ENCODE measurements at regions not wholly inside any gene's neighbourhood (a gene's known extent, or its start where the extent isn't known, plus 50 kb on each side); places are given as distances from the start of the nearest gene placed in this dataset.

DNA sequence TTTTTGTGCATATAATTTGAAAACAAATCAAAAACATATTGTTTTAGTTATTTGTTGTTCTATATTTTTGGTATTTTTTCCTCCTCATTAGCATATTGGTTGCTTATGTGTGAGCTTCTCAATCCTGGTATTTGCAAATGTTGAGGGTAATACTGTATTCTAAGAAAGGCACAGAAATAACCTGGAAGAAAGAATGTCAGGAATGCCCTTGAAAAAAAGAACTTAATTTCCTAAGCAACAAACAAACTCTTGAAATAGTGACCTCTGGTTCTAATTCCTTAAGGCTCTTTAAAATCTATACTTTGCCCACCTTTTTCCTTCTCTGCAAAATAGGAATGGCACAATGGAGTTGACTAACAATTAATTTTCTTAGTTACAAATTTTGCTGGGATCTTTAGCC, 117.5 kb downstream of the HMHB1 start:
- intact Hi-C loops (cut with micrococcal nuclease; ENCODE audit: unreplicated experiment) (no loop called here), in situ Hi-C loops (cut with MboI) (no loop called here)
- DNase-seq (ENCODE audit: low read depth, low spot score) (no peak), ATAC-seq (no peak), FAIRE-seq (no peak)
- H3K9me3 ChIP-seq (replicated peaks; ENCODE audit: control insufficient read depth, insufficient read depth, low read length), result no peaks in the 10 kb centered on the region
- no peak overlapping the region for H2AFZ ChIP-seq (ENCODE audit: control insufficient read depth, low read depth, low read length)
- no peaks in the 10 kb centered on the region for H3K27me3 ChIP-seq (replicated peaks in 1 of 2; ENCODE audit: control insufficient read depth in 2 of 2, insufficient read depth in 2 of 2, low read length in 1 of 2)
- SMC1A ChIA-PET (ENCODE audit: uncharacterized antibody, unreplicated experiment), result interaction anchor here (0.9 kb wide), 1 partner anchor 102 kb away, joined by 3 read pairs; no protein-coding TSS in a partner anchor
- no peak overlapping the region for H3K9ac ChIP-seq (ENCODE audit: control insufficient read depth, insufficient read depth, low read length)
- RAD21 ChIA-PET (ENCODE audit: unreplicated experiment), result no interaction called here
- H3K4me3 ChIP-seq, result no peak overlapping the region
- POLR2A ChIA-PET, result no interaction called here
- BruUV-seq (replicated peaks), result no TSS peak
- no peak overlapping the region for H3K4me2 ChIP-seq (ENCODE audit: control insufficient read depth, insufficient read depth)
- H3K4me1 ChIP-seq (ENCODE audit: control insufficient read depth, insufficient read depth, low read length), result no peaks in the 10 kb centered on the region
- H3K27ac ChIP-seq (ENCODE audit: control insufficient read depth, insufficient read depth), result no peak overlapping the region
- no peaks in the 10 kb centered on the region for H3K36me3 ChIP-seq (ENCODE audit: control insufficient read depth in 2 of 2, insufficient read depth in 2 of 2, low read length in 1 of 2)
- CTCF ChIA-PET, result interaction anchor here (0.9 kb wide), 1 partner anchor 40 kb away, joined by 3 read pairs; no protein-coding TSS in a partner anchor
- H3K79me2 ChIP-seq (ENCODE audit: control insufficient read depth, insufficient read depth, low read length), result no peaks in the 10 kb centered on the region
- no peaks in the 10 kb centered on the region for H4K20me1 ChIP-seq (ENCODE audit: control insufficient read depth, insufficient read depth)
- TF ChIP-seq STAT1 (conservative IDR thresholded peaks at IDR 0.05), result no peak
- no peak for TF ChIP-seq CHD4 (IDR thresholded peaks at IDR 0.05)
- no peak for TF ChIP-seq SUZ12 (IDR thresholded peaks at IDR 0.05; ENCODE audit: unreplicated experiment)
- TF ChIP-seq SIX5 (IDR thresholded peaks at IDR 0.05; ENCODE audit: low read depth, low read length, severe bottlenecking), result no peak
- no peak for TF ChIP-seq ZNF622 (IDR thresholded peaks at IDR 0.05)
- TF ChIP-seq GABPA (IDR thresholded peaks at IDR 0.05; ENCODE audit: low read depth), result no peak
- no peak for TF ChIP-seq EP300 (IDR thresholded peaks at IDR 0.05; ENCODE audit: borderline replicate concordance in 1 of 2, control insufficient read depth in 1 of 2, low read depth in 2 of 2, low read length in 2 of 2)
- TF ChIP-seq KAT2A (conservative IDR thresholded peaks at IDR 0.05; ENCODE audit: control insufficient read depth, low read depth, low read length), result no peak
- TF ChIP-seq SUPT20H (IDR thresholded peaks at IDR 0.05; ENCODE audit: borderline replicate concordance, control insufficient read depth, low read depth, low read length), result no peak
- TF ChIP-seq BMI1 (IDR thresholded peaks at IDR 0.05; ENCODE audit: borderline replicate concordance), result no peak
- TF ChIP-seq, protein P1, sequence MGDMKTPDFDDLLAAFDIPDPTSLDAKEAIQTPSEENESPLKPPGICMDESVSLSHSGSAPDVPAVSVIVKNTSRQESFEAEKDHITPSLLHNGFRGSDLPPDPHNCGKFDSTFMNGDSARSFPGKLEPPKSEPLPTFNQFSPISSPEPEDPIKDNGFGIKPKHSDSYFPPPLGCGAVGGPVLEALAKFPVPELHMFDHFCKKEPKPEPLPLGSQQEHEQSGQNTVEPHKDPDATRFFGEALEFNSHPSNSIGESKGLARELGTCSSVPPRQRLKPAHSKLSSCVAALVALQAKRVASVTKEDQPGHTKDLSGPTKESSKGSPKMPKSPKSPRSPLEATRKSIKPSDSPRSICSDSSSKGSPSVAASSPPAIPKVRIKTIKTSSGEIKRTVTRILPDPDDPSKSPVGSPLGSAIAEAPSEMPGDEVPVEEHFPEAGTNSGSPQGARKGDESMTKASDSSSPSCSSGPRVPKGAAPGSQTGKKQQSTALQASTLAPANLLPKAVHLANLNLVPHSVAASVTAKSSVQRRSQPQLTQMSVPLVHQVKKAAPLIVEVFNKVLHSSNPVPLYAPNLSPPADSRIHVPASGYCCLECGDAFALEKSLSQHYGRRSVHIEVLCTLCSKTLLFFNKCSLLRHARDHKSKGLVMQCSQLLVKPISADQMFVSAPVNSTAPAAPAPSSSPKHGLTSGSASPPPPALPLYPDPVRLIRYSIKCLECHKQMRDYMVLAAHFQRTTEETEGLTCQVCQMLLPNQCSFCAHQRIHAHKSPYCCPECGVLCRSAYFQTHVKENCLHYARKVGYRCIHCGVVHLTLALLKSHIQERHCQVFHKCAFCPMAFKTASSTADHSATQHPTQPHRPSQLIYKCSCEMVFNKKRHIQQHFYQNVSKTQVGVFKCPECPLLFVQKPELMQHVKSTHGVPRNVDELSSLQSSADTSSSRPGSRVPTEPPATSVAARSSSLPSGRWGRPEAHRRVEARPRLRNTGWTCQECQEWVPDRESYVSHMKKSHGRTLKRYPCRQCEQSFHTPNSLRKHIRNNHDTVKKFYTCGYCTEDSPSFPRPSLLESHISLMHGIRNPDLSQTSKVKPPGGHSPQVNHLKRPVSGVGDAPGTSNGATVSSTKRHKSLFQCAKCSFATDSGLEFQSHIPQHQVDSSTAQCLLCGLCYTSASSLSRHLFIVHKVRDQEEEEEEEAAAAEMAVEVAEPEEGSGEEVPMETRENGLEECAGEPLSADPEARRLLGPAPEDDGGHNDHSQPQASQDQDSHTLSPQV (IDR thresholded peaks at IDR 0.05), result no peak
- TF ChIP-seq, protein P2, sequence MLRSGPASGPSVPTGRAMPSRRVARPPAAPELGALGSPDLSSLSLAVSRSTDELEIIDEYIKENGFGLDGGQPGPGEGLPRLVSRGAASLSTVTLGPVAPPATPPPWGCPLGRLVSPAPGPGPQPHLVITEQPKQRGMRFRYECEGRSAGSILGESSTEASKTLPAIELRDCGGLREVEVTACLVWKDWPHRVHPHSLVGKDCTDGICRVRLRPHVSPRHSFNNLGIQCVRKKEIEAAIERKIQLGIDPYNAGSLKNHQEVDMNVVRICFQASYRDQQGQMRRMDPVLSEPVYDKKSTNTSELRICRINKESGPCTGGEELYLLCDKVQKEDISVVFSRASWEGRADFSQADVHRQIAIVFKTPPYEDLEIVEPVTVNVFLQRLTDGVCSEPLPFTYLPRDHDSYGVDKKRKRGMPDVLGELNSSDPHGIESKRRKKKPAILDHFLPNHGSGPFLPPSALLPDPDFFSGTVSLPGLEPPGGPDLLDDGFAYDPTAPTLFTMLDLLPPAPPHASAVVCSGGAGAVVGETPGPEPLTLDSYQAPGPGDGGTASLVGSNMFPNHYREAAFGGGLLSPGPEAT (IDR thresholded peaks at IDR 0.05; ENCODE audit: low read depth), result no peak
- no peak for TF ChIP-seq JUNB (IDR thresholded peaks at IDR 0.05)
- TF ChIP-seq RFX5 (IDR thresholded peaks at IDR 0.05; ENCODE audit: low read depth, low read length), result no peak

Data from GM12878 (cell line).